ENCODE measurements at regions not wholly inside any gene's neighbourhood (a gene's known extent, or its start where the extent isn't known, plus 50 kb on each side); places are given as distances from the start of the nearest gene placed in this dataset.

DNA sequence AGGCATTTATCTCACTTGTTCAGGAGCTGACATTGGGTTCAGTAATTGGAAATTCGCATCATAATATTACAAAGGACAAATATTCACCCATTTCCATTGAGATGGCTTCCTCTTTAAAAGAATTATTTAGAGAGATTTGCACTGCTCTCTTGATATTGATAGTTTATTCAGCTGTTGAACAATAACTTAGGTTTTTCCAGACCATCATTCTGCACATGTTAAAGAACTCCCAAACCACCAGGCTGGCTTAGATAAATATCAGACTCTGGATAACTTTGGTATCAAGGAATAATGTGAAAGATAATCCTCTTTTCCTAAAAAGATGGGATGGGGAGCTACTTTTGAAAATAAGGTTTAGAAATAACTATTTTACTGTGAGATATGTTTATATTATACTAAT lies 154.0 kb downstream of the GASK1B start:
- TF ChIP-seq GLI4 (tag by site-specific recombination; IDR thresholded peaks at IDR 0.05) = no peak
- TF ChIP-seq ZSCAN30 (tag by site-specific recombination; IDR thresholded peaks at IDR 0.05) = no peak
- no peak for TF ChIP-seq ZNF585B (tag by site-specific recombination; IDR thresholded peaks at IDR 0.05)
- no peak for TF ChIP-seq PRDM1 (tag by site-specific recombination; IDR thresholded peaks at IDR 0.05)
- TF ChIP-seq REPIN1 (tag by site-specific recombination; IDR thresholded peaks at IDR 0.05; ENCODE audit: low read depth) = no peak
- no peak overlapping the region for H3K27ac ChIP-seq (ENCODE audit: extremely low read depth, low read depth, low read length)
- H3K9me3 ChIP-seq (ENCODE audit: control insufficient read depth, insufficient read depth, low read depth, low read length) = no peaks in the 10 kb centered on the region
- no peaks in the 10 kb centered on the region for H3K36me3 ChIP-seq (ENCODE audit: control insufficient read depth in 2 of 2, insufficient read depth in 1 of 2, low read length in 2 of 2)
- ChIA-PET POLR2A (no interaction called here), CTCF (no interaction called here)
- no peak overlapping the region for H3K4me3 ChIP-seq (ENCODE audit: low read depth, low read length)
- peaks cover 6% of the 10 kb centered on the region; the same call in 1 of the 2 replicates for H3K4me1 ChIP-seq (ENCODE audit: control insufficient read depth, insufficient read depth, low read length)

DNA sequence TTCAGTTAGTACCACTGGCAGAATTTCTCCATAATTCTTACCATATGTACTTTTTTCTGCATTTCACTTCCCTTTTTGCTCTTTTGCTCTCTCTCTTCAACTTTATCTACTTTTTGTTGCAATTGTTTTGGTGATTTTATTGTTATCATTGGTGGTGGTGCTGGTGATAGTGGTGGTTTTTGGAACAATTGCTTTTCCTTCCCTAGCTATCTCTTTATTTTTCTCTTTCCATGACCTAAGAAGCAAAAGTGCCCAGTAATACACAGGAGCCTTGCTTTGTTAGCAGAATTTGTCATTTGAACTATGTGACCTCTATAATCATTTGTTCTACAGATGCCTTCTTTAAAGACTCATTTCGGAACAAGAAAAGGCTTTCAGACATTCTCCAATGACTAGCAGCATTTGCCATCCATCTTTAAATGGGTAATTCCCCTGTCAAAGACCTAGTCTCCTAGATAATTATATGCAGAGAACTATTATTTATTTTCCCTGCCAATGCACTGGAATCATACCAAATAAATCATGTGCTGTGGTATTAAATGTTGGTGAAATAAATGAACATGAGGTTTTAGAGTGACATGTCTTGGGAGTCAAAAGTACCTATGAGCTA lies 154.5 kb downstream of the GASK1B start:
- Histone ChIP-seq H3K36me3 (ENCODE audit: control insufficient read depth in 2 of 2, insufficient read depth in 1 of 2, low read length in 2 of 2) (no peaks in the 10 kb centered on the region), H3K27ac (ENCODE audit: extremely low read depth, low read depth, low read length) (no peak overlapping the region), H3K4me1 (ENCODE audit: control insufficient read depth, insufficient read depth, low read length) (peaks cover 6% of the 10 kb centered on the region; the same call in 1 of the 2 replicates), H3K4me3 (ENCODE audit: low read depth, low read length) (no peak overlapping the region), H3K9me3 (ENCODE audit: control insufficient read depth, insufficient read depth, low read depth, low read length) (no peaks in the 10 kb centered on the region)
- TF ChIP-seq SALL2 (tag by site-specific recombination; IDR thresholded peaks at IDR 0.05; ENCODE audit: borderline replicate concordance) (no peak), ZNF561 (tag by site-specific recombination; IDR thresholded peaks at IDR 0.05; ENCODE audit: borderline replicate concordance) (no peak), HOXC10 (CRISPR knock-in tag; IDR thresholded peaks at IDR 0.05) (no peak), ZNF221 (tag by site-specific recombination; IDR thresholded peaks at IDR 0.05; ENCODE audit: borderline replicate concordance) (no peak), ZNF138 (tag by site-specific recombination; IDR thresholded peaks at IDR 0.05; ENCODE audit: borderline replicate concordance) (no peak), ZNF114 (tag by site-specific recombination; IDR thresholded peaks at IDR 0.05) (no peak), ZNF629 (tag by site-specific recombination; IDR thresholded peaks at IDR 0.05) (no peak), GLI4 (tag by site-specific recombination; IDR thresholded peaks at IDR 0.05) (no peak), ZNF660 (tag by site-specific recombination; IDR thresholded peaks at IDR 0.05) (no peak), ZNF341 (tag by site-specific recombination; IDR thresholded peaks at IDR 0.05; ENCODE audit: low read depth) (no peak), ZNF214 (tag by site-specific recombination; IDR thresholded peaks at IDR 0.05; ENCODE audit: borderline replicate concordance) (no peak), KLF9 (tag by site-specific recombination; IDR thresholded peaks at IDR 0.05; ENCODE audit: low read depth) (no peak), GLI2 (tag by site-specific recombination; IDR thresholded peaks at IDR 0.05; ENCODE audit: borderline replicate concordance, low read depth) (no peak)
- TF ChIP-seq, protein P1, sequence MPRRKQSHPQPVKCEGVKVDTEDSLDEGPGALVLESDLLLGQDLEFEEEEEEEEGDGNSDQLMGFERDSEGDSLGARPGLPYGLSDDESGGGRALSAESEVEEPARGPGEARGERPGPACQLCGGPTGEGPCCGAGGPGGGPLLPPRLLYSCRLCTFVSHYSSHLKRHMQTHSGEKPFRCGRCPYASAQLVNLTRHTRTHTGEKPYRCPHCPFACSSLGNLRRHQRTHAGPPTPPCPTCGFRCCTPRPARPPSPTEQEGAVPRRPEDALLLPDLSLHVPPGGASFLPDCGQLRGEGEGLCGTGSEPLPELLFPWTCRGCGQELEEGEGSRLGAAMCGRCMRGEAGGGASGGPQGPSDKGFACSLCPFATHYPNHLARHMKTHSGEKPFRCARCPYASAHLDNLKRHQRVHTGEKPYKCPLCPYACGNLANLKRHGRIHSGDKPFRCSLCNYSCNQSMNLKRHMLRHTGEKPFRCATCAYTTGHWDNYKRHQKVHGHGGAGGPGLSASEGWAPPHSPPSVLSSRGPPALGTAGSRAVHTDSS (tag by site-specific recombination; IDR thresholded peaks at IDR 0.05) = no peak
- TF ChIP-seq, protein P2, sequence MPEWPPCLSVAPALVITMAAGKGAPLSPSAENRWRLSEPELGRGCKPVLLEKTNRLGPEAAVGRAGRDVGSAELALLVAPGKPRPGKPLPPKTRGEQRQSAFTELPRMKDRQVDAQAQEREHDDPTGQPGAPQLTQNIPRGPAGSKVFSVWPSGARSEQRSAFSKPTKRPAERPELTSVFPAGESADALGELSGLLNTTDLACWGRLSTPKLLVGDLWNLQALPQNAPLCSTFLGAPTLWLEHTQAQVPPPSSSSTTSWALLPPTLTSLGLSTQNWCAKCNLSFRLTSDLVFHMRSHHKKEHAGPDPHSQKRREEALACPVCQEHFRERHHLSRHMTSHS (tag by site-specific recombination; IDR thresholded peaks at IDR 0.05) = no peak
- TF ChIP-seq, protein P3, sequence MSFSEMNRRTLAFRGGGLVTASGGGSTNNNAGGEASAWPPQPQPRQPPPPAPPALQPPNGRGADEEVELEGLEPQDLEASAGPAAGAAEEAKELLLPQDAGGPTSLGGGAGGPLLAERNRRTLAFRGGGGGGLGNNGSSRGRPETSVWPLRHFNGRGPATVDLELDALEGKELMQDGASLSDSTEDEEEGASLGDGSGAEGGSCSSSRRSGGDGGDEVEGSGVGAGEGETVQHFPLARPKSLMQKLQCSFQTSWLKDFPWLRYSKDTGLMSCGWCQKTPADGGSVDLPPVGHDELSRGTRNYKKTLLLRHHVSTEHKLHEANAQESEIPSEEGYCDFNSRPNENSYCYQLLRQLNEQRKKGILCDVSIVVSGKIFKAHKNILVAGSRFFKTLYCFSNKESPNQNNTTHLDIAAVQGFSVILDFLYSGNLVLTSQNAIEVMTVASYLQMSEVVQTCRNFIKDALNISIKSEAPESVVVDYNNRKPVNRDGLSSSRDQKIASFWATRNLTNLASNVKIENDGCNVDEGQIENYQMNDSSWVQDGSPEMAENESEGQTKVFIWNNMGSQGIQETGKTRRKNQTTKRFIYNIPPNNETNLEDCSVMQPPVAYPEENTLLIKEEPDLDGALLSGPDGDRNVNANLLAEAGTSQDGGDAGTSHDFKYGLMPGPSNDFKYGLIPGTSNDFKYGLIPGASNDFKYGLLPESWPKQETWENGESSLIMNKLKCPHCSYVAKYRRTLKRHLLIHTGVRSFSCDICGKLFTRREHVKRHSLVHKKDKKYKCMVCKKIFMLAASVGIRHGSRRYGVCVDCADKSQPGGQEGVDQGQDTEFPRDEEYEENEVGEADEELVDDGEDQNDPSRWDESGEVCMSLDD (tag by site-specific recombination; IDR thresholded peaks at IDR 0.05) = no peak
- TF ChIP-seq, protein P4, sequence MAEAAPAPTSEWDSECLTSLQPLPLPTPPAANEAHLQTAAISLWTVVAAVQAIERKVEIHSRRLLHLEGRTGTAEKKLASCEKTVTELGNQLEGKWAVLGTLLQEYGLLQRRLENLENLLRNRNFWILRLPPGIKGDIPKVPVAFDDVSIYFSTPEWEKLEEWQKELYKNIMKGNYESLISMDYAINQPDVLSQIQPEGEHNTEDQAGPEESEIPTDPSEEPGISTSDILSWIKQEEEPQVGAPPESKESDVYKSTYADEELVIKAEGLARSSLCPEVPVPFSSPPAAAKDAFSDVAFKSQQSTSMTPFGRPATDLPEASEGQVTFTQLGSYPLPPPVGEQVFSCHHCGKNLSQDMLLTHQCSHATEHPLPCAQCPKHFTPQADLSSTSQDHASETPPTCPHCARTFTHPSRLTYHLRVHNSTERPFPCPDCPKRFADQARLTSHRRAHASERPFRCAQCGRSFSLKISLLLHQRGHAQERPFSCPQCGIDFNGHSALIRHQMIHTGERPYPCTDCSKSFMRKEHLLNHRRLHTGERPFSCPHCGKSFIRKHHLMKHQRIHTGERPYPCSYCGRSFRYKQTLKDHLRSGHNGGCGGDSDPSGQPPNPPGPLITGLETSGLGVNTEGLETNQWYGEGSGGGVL (tag by site-specific recombination; IDR thresholded peaks at IDR 0.05) = no peak
- TF ChIP-seq, protein P5, sequence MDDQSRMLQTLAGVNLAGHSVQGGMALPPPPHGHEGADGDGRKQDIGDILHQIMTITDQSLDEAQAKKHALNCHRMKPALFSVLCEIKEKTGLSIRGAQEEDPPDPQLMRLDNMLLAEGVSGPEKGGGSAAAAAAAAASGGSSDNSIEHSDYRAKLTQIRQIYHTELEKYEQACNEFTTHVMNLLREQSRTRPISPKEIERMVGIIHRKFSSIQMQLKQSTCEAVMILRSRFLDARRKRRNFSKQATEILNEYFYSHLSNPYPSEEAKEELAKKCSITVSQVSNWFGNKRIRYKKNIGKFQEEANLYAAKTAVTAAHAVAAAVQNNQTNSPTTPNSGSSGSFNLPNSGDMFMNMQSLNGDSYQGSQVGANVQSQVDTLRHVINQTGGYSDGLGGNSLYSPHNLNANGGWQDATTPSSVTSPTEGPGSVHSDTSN (CRISPR knock-in tag; IDR thresholded peaks at IDR 0.05) = no peak
- ChIA-PET CTCF (no interaction called here), POLR2A (no interaction called here)
